Right lobe of liver (tissue), 4 donors: ENCODE measurements at regions not wholly inside any gene's neighbourhood (a gene's known extent, or its start where the extent isn't known, plus 50 kb on each side); places are given as distances from the start of the nearest gene placed in this dataset.

Experiments used
- POLR2A ChIP-seq: fragments of 450-650 bp; IDR thresholded peaks from one replicate; pipeline ENCODE4 v1.6.1; 2017; ENCODE audit warnings: antibody characterized with exemption, mild to moderate bottlenecking
- TF ChIP-seq, protein P1 (sequence below), 4 donors: fragments of 200-600 bp in 3 of 4; fragments of 450-650 bp in 1 of 4; IDR thresholded peaks; one replicate each; pipeline versions ENCODE4 v1.5.1 to v1.8.0; 2016 to 2022; ENCODE audit warnings: antibody characterized with exemption in 4 of 4, mild to moderate bottlenecking in 2 of 4
- donor health status: DM: no; HTN: no; CAD: no.
- donor health status: DM: no; HTN: no; CAD: no.
- donor health status: DM: no; HTN: yes; CAD: no.

DNA sequence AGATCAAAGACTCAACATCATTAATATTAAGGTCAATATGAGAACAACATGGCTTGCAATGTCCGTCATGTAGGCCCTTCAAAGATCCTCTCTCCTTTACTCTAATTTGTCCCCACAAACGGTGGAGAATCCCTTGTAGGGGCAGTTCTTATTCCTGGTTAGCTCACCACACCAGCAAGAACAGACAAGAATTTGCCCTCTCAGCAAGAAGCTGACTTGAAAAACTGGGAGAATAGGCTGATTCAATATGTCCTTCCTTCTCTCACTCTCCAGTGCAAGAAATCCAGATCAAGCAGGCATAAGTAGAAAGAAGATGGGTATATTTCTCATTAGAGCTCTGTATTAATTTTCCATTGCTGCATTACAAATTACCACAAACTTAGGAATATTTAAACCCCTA is 704.2 kb upstream of the SLIT2 start:
- TF ChIP-seq, protein P1, sequence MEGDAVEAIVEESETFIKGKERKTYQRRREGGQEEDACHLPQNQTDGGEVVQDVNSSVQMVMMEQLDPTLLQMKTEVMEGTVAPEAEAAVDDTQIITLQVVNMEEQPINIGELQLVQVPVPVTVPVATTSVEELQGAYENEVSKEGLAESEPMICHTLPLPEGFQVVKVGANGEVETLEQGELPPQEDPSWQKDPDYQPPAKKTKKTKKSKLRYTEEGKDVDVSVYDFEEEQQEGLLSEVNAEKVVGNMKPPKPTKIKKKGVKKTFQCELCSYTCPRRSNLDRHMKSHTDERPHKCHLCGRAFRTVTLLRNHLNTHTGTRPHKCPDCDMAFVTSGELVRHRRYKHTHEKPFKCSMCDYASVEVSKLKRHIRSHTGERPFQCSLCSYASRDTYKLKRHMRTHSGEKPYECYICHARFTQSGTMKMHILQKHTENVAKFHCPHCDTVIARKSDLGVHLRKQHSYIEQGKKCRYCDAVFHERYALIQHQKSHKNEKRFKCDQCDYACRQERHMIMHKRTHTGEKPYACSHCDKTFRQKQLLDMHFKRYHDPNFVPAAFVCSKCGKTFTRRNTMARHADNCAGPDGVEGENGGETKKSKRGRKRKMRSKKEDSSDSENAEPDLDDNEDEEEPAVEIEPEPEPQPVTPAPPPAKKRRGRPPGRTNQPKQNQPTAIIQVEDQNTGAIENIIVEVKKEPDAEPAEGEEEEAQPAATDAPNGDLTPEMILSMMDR (IDR thresholded peaks at IDR 0.05), result no peak
- no peak for TF ChIP-seq POLR2A
